ENCODE measurements at regions not wholly inside any gene's neighbourhood (a gene's known extent, or its start where the extent isn't known, plus 50 kb on each side); places are given as distances from the start of the nearest gene placed in this dataset.

- TF ChIP-seq POLR2A (IDR thresholded peaks at IDR 0.05), result no peak
- TF ChIP-seq CTCF (IDR thresholded peaks at IDR 0.05), result no peak
- Histone ChIP-seq H3K27ac (no peak overlapping the region), H3K36me3 (no peaks in the 10 kb centered on the region), H3K4me3 (no peak overlapping the region), H3K9me3 (no peaks in the 10 kb centered on the region), H3K4me1 (peaks cover 0 to 11% (median 0%) of the 10 kb centered on the region in 4 donors), H3K27me3 (no peaks in the 10 kb centered on the region)
- intact Hi-C loops (cut with DNase I), result no loop called here
- DNase-seq (no peak), ATAC-seq (no peak)
Measured at GRCh38 chr13:79267560-79267959, 138.5 kb downstream of the RBM26 start.

- H3K27me3 ChIP-seq, result no peaks in the 10 kb centered on the region
- H3K9me3 ChIP-seq, result no peaks in the 10 kb centered on the region
- H3K4me1 ChIP-seq, result no peaks in the 10 kb centered on the region
- WGBS (ENCODE audit: insufficient coverage, low coverage, low lambda C conversion rate, missing lambda C conversion rate), result 56% methylated on average over 3 of the region's 3 CpGs
- DNase-seq (no peak), ATAC-seq (no peak)
- no peak overlapping the region for H3K4me3 ChIP-seq
- TF ChIP-seq POLR2A (IDR thresholded peaks at IDR 0.05) (no peak), CTCF (IDR thresholded peaks at IDR 0.05) (no peak)
- intact Hi-C loops (cut with DNase I), result no loop called here
- H3K27ac ChIP-seq, result no peak overlapping the region
- no peaks in the 10 kb centered on the region for H3K36me3 ChIP-seq
Measured at GRCh38 chr13:79258489-79258888, 147.6 kb downstream of the RBM26 start.

GRCh38 chr13:79246578-79246949, 159.5 kb downstream of the RBM26 start:
- H3K9me3 ChIP-seq, result no peaks in the 10 kb centered on the region
- intact Hi-C loops (cut with DNase I), result no loop called here
- no peaks in the 10 kb centered on the region for H3K27me3 ChIP-seq
- DNase-seq, result no peak
- H3K4me3 ChIP-seq, result no peak overlapping the region
- TF ChIP-seq CTCF (IDR thresholded peaks at IDR 0.05), result peak in 1 of 4 donors; percentile 18
- no peak for TF ChIP-seq POLR2A (IDR thresholded peaks at IDR 0.05)
- no peaks in the 10 kb centered on the region for H3K36me3 ChIP-seq
- no peak overlapping the region for H3K27ac ChIP-seq
- H3K4me1 ChIP-seq, result no peaks in the 10 kb centered on the region
- no peak for ATAC-seq
- WGBS (ENCODE audit: insufficient coverage, low coverage, low lambda C conversion rate, missing lambda C conversion rate), result 64% methylated on average over 3 of the region's 3 CpGs

GRCh38 chr13:79245937-79246577, 160.0 kb downstream of the RBM26 start:
- no peak for TF ChIP-seq CTCF (IDR thresholded peaks at IDR 0.05)
- TF ChIP-seq POLR2A (IDR thresholded peaks at IDR 0.05), result no peak
- H3K4me1 ChIP-seq, result no peaks in the 10 kb centered on the region
- ATAC-seq (peak in 1 of 4 donors; percentile 33), DNase-seq (no peak)
- WGBS (ENCODE audit: insufficient coverage, low coverage, low lambda C conversion rate, missing lambda C conversion rate), result 37% methylated on average over 3 of the region's 8 CpGs
- no peak overlapping the region for H3K4me3 ChIP-seq
- intact Hi-C loops (cut with DNase I), result no loop called here
- no peak overlapping the region for H3K27ac ChIP-seq
- H3K27me3 ChIP-seq, result no peaks in the 10 kb centered on the region
- no peaks in the 10 kb centered on the region for H3K9me3 ChIP-seq
- H3K36me3 ChIP-seq, result no peaks in the 10 kb centered on the region

- H3K27me3 ChIP-seq, result no peaks in the 10 kb centered on the region
- no peaks in the 10 kb centered on the region for H3K36me3 ChIP-seq
- DNase-seq, result no peak
- H3K4me3 ChIP-seq, result no peak overlapping the region
- no peak overlapping the region for H3K27ac ChIP-seq
- intact Hi-C loops (cut with DNase I), result no loop called here
- TF ChIP-seq CTCF (IDR thresholded peaks at IDR 0.05) (no peak), POLR2A (IDR thresholded peaks at IDR 0.05) (no peak)
- H3K9me3 ChIP-seq, result no peaks in the 10 kb centered on the region
- 49% methylated on average over 4 of the region's 4 CpGs for WGBS (ENCODE audit: insufficient coverage, low coverage, low lambda C conversion rate, missing lambda C conversion rate)
- ATAC-seq, result no peak
- H3K4me1 ChIP-seq, result peaks cover 0 to 10% (median under 1%) of the 10 kb centered on the region in 4 donors
Measured at GRCh38 chr13:79241697-79242096, 164.4 kb downstream of the RBM26 start.
